ENCODE measurements at regions not wholly inside any gene's neighbourhood (a gene's known extent, or its start where the extent isn't known, plus 50 kb on each side); places are given as distances from the start of the nearest gene placed in this dataset.

DNA sequence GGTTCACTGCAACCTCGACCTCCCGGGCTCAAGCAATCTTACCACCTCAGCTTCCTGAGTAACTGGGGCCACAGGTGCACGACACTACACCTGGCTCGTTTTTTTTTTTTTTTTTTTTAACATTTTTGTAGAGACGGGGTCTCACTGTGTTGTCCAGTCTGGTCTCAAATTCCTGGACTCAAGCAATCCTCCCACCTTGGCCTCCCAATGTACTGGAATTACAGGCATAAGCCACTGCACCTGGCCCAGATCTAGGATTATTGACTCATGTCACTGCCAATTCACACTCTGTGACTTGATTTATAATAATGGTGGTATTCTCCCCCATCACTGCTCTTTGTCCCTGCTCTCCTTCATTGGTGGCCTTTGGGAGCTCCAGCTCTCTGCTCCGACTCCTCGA is 145.1 kb downstream of the PTPRU start:
- no peak for DNase-seq (ENCODE audit: low read depth)

- DNase-seq (ENCODE audit: low read depth) = peak; percentile 70
Observed at GRCh38 chr1:29380532-29380931, 144.2 kb downstream of the PTPRU start.

DNA sequence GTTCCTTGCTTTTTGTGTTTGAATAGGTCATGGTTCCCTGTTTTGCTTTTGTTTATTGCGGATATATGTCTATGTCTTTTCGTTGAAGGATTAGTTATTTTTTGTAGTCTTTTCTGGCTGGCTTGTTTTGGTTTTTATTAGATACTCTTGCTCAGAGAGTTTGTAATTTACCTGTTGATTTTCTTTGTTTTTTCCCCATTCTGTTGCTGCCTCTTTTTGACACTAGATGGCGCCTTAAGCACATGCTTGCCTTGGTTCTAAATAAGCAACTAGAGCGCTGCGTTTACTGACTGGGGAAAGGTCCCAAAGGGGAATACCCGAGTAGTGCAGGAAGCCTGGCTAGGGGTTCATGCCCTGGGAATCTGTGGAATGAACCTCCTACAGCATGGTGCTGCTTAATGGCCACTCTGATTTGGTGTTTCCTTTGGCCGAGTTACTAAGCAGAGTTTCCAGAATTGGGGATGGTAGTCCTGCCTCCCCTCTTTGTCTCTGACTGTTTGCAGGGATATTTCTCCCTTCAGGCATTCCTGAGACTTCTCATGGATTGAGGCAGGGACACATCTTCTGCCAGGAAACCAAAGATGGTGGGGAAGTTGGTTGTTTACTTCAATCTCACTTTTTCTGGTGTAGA is 143.2 kb downstream of the PTPRU start:
- DNase-seq (ENCODE audit: low read depth) = peak; percentile 27

Measured in M059J (cell line).